DMS114 treated with DMSO at 0.1 percent for 48 hours (cell line): ENCODE measurements at regions not wholly inside any gene's neighbourhood (a gene's known extent, or its start where the extent isn't known, plus 50 kb on each side); places are given as distances from the start of the nearest gene placed in this dataset.
A peak's percentile ranks its signal among the peaks of the same experiment; 100 is the strongest.

Source experiments
- DNase-seq: peaks from one replicate; lab custom pipeline; 2025; ENCODE audit not compliant: unreplicated experiment; lab: John Stamatoyannopoulos, UW

GRCh38 chr1:175894581-175894980 lies 151.2 kb upstream of the TNR start:
- no peak for DNase-seq

- DNase-seq, result no peak
Measured at GRCh38 chr1:175893192-175893591, 149.8 kb upstream of the TNR start.

GRCh38 chr1:175892686-175893085 lies 149.3 kb upstream of the TNR start:
- no peak for DNase-seq

GRCh38 chr1:175891783-175892309 lies 148.5 kb upstream of the TNR start:
- DNase-seq, result no peak

- DNase-seq, result no peak
Measured at GRCh38 chr1:175890958-175891357, 147.6 kb upstream of the TNR start.

GRCh38 chr1:175889848-175890247 lies 146.5 kb upstream of the TNR start:
- DNase-seq, result no peak

GRCh38 chr1:175888996-175889395 lies 145.6 kb upstream of the TNR start:
- DNase-seq, result no peak

- peak; percentile 52 for DNase-seq
Measured at GRCh38 chr1:175887981-175888428, 144.6 kb upstream of the TNR start.

GRCh38 chr1:175887521-175887920 lies 144.1 kb upstream of the TNR start:
- DNase-seq, result no peak

GRCh38 chr1:175885326-175885725 lies 141.9 kb upstream of the TNR start:
- no peak for DNase-seq

GRCh38 chr1:175884369-175884768 lies 141.0 kb upstream of the TNR start:
- DNase-seq, result no peak

GRCh38 chr1:175882192-175882591 lies 138.8 kb upstream of the TNR start:
- no peak for DNase-seq

GRCh38 chr1:175881246-175881976 lies 138.0 kb upstream of the TNR start:
- no peak for DNase-seq

- DNase-seq, result no peak
Measured at GRCh38 chr1:175878775-175879174, 135.4 kb upstream of the TNR start.

GRCh38 chr1:175877939-175878737 lies 134.7 kb upstream of the TNR start:
- no peak for DNase-seq

- no peak for DNase-seq
Measured at GRCh38 chr1:175875556-175875955, 132.2 kb upstream of the TNR start.

GRCh38 chr1:175874081-175874480 lies 130.7 kb upstream of the TNR start:
- no peak for DNase-seq

GRCh38 chr1:175873290-175873935 lies 130.0 kb upstream of the TNR start:
- no peak for DNase-seq

GRCh38 chr1:175872588-175872987 lies 129.2 kb upstream of the TNR start:
- no peak for DNase-seq

- no peak for DNase-seq
Measured at GRCh38 chr1:175871647-175872046, 128.3 kb upstream of the TNR start.

- no peak for DNase-seq
Measured at GRCh38 chr1:175870217-175870616, 126.8 kb upstream of the TNR start.

- DNase-seq, result no peak
Measured at GRCh38 chr1:175866776-175867175, 123.4 kb upstream of the TNR start.
